ENCODE measurements at regions not wholly inside any gene's neighbourhood (a gene's known extent, or its start where the extent isn't known, plus 50 kb on each side); places are given as distances from the start of the nearest gene placed in this dataset.

GRCh38 chr18:61948846-61949438 lies 56.1 kb upstream of the RNF152 start:
- no peak for DNase-seq (ENCODE audit: low read depth in 2 of 2)

GRCh38 chr18:61948281-61948741 lies 55.5 kb upstream of the RNF152 start:
- DNase-seq (ENCODE audit: low read depth in 2 of 2): no peak

- no peak for DNase-seq (ENCODE audit: low read depth in 2 of 2)
Measured at GRCh38 chr18:61946449-61946848, 53.6 kb upstream of the RNF152 start.

- no peak for DNase-seq (ENCODE audit: low read depth in 2 of 2)
Measured at GRCh38 chr18:61943175-61943964, 50.6 kb upstream of the RNF152 start.
